Lung (tissue), 11 donors: ENCODE measurements at regions not wholly inside any gene's neighbourhood (a gene's known extent, or its start where the extent isn't known, plus 50 kb on each side); places are given as distances from the start of the nearest gene placed in this dataset.
A peak's percentile ranks its signal among the peaks of the same experiment; 100 is the strongest.

ENCODE experiments used
- ATAC-seq: fragments of 200-7000 bp; cut with Tn5 transposase; one replicate; pipeline ENCODE4 v1.9.1; 2020; ENCODE audit warnings: moderate number of reproducible peaks; ENCODE audit not compliant: insufficient read depth, low FRiP score
- DNase-seq, 3 donors: peaks; one replicate each; pipeline ENCODE4 v3.0.0-alpha.2; 2013 to 2017
- H3K27ac ChIP-seq, 2 donors: one replicate each; pipeline ENCODE4 v1.5.1; 2013; ENCODE audit warnings: mild to moderate bottlenecking in 2 of 2, moderate library complexity in 2 of 2, control low read depth in 1 of 2, inconsistent platforms in 1 of 2, low read depth in 1 of 2, low read length in 1 of 2
- H3K27me3 ChIP-seq, 3 donors: one replicate each; pipeline ENCODE4 v1.5.1; 2013; ENCODE audit warnings: low read length in 2 of 3; ENCODE audit not compliant: control insufficient read depth in 3 of 3, insufficient read depth in 3 of 3
- H3K36me3 ChIP-seq, 4 donors: one replicate each; pipeline ENCODE4 v1.5.1; 2013; ENCODE audit warnings: low read length in 4 of 4, mild to moderate bottlenecking in 1 of 4, moderate library complexity in 1 of 4; ENCODE audit not compliant: control insufficient read depth in 4 of 4, insufficient read depth in 4 of 4
- H3K4me1 ChIP-seq, 5 donors: one replicate each; pipeline ENCODE4 v1.5.1; 2013; ENCODE audit warnings: low read length in 5 of 5, mild to moderate bottlenecking in 2 of 5, moderate library complexity in 1 of 5; ENCODE audit not compliant: control insufficient read depth in 5 of 5, insufficient read depth in 5 of 5
- H3K4me3 ChIP-seq: one replicate; pipeline ENCODE4 v1.5.1; 2013; ENCODE audit warnings: mild to moderate bottlenecking, control low read depth, moderate library complexity
- H3K9ac ChIP-seq, 2 donors: one replicate each; pipeline ENCODE4 v1.5.1; 2013; ENCODE audit warnings: low read length in 2 of 2, control low read depth in 1 of 2; ENCODE audit not compliant: insufficient read depth in 1 of 2
- H3K9me3 ChIP-seq, 4 donors: one replicate each; pipeline ENCODE4 v1.5.1; 2013; ENCODE audit warnings: low read length in 3 of 4, mild to moderate bottlenecking in 1 of 4, moderate library complexity in 1 of 4; ENCODE audit not compliant: control insufficient read depth in 4 of 4, insufficient read depth in 3 of 4
- WGBS, 2 donors: extraction: QIAGEN DNeasy Blood & Tissue Kit; methylation state at CpG; one replicate each; pipeline ENCODE4 v1.1.7; 2013; 5-methylcytosine and 5-hydroxymethylcytosine counted together
- TF ChIP-seq, protein P1 (sequence below): IDR thresholded peaks from 2 replicates; pipeline ENCODE4 v1.5.1; 2012; ENCODE audit warnings: mild to moderate bottlenecking; ENCODE audit errors: control extremely low read depth, extremely low read depth
- donor health status: control.
- donor health status: control.
- donor health status: Bipolar disorder and iron deficiency.
- donor health status: healthy.
- donor health status: DM: yes; HTN: yes; CAD: no.

DNA sequence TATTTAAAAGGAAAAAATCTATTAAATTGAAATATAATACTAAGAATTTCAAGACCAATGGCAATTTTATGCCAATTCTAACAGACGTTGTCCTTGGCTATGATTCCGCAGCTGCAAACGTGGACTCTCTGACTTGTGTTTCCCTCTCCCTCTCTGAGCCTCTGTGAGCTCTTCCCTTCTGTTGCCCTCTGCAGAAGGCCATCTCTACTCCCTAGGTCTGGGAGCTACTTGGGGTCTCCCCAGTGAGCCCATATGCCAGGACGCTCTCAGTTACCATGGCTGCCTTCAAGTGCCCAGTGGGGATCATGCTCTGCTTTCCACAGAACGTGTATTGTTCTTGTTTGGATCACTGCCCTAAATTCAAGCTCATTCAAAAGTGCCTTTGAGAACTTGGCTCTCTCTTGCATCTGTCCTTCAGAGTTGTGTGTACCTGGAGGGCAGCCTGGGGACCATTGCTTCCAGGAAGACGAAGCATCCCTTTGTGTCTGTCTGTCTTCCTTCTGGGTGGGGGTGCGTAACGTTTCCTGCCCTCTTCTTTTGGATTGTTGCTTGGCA is 97.5 kb upstream of the TSPAN2 start:
- no peak overlapping the region for H3K9ac ChIP-seq
- DNase-seq, result peak in 1 of 3 donors; percentile 48
- no peak overlapping the region for H3K27ac ChIP-seq
- H3K36me3 ChIP-seq, result no peaks in the 10 kb centered on the region
- WGBS, 2 donors, result 76 to 89% methylated on average over 8 of the region's 8 CpGs
- no peak overlapping the region for H3K4me3 ChIP-seq
- H3K27me3 ChIP-seq, result no peaks in the 10 kb centered on the region
- TF ChIP-seq, protein P1, sequence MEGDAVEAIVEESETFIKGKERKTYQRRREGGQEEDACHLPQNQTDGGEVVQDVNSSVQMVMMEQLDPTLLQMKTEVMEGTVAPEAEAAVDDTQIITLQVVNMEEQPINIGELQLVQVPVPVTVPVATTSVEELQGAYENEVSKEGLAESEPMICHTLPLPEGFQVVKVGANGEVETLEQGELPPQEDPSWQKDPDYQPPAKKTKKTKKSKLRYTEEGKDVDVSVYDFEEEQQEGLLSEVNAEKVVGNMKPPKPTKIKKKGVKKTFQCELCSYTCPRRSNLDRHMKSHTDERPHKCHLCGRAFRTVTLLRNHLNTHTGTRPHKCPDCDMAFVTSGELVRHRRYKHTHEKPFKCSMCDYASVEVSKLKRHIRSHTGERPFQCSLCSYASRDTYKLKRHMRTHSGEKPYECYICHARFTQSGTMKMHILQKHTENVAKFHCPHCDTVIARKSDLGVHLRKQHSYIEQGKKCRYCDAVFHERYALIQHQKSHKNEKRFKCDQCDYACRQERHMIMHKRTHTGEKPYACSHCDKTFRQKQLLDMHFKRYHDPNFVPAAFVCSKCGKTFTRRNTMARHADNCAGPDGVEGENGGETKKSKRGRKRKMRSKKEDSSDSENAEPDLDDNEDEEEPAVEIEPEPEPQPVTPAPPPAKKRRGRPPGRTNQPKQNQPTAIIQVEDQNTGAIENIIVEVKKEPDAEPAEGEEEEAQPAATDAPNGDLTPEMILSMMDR, result no peak
- no peak for ATAC-seq
- no peaks in the 10 kb centered on the region for H3K9me3 ChIP-seq
- H3K4me1 ChIP-seq, result peaks cover 0 to 44% (median 4%) of the 10 kb centered on the region in 5 donors

DNA sequence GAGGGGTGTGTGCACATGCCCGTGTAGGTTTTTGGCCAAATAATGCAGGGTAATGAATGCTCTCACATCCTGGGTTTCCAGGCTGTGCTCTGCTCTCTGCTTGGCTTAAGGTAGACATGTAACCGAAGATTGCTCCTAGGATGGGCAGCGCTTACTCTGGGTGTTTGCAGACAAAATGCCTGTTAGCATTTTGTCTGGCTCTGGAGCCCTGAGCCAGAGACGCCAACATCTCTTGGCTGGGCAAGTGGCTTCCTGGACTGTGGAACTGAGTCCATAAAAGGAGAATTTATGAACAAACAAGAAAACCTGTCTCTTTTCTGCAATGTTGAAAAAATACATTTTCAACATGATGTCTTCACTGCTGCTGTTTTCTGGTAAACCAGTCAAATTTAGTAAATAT is 96.0 kb upstream of the TSPAN2 start:
- Histone ChIP-seq H3K9me3 (no peaks in the 10 kb centered on the region), H3K4me1 (peaks cover 0 to 37% (median 4%) of the 10 kb centered on the region in 5 donors), H3K4me3 (no peak overlapping the region), H3K27ac (peak overlapping the region in 1 of 2 donors; percentile 90), H3K36me3 (no peaks in the 10 kb centered on the region), H3K27me3 (no peaks in the 10 kb centered on the region), H3K9ac (no peak overlapping the region)
- no peak for DNase-seq
- TF ChIP-seq, protein P1, result no peak
- no peak for ATAC-seq
- 89 to 97% methylated on average over 4 of the region's 4 CpGs for whole genome bisulfite sequencing, 2 donors

DNA sequence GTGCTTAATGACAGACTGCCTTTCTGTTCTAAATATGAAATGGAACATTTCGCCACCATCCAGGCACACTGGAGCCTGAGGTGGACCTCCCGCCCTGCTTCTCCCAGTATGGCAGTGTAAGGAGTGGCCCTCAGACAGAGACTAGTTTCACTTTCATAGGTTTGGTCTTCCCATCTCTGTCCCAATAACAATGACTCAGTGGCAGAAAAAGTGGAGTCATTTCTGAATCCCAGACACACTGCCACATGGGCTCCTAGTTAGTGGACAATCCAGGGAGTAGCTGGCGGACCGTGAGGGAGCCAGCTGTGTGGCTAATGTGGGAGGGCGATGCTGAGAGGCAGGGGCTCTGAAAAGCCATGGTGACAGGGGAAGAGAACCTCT is 95.6 kb upstream of the TSPAN2 start:
- TF ChIP-seq, protein P1, result no peak
- Histone ChIP-seq H3K4me1 (peaks cover 2 to 33% (median 4%) of the 10 kb centered on the region in 5 donors), H3K27me3 (no peaks in the 10 kb centered on the region), H3K36me3 (no peaks in the 10 kb centered on the region), H3K27ac (peak overlapping the region in 1 of 2 donors; percentile 90), H3K9me3 (no peaks in the 10 kb centered on the region), H3K9ac (no peak overlapping the region), H3K4me3 (no peak overlapping the region)
- ATAC-seq (no peak), DNase-seq (no peak)
- WGBS, 2 donors, result 94 to 97% methylated on average over 5 of the region's 5 CpGs
